ENCODE measurements at regions not wholly inside any gene's neighbourhood (a gene's known extent, or its start where the extent isn't known, plus 50 kb on each side); places are given as distances from the start of the nearest gene placed in this dataset.
"Not testable (repeated sequence)": the region's sequence is repeated elsewhere in the genome, so short reads cannot be mapped to it uniquely, and the experiment has no call there.

DNA sequence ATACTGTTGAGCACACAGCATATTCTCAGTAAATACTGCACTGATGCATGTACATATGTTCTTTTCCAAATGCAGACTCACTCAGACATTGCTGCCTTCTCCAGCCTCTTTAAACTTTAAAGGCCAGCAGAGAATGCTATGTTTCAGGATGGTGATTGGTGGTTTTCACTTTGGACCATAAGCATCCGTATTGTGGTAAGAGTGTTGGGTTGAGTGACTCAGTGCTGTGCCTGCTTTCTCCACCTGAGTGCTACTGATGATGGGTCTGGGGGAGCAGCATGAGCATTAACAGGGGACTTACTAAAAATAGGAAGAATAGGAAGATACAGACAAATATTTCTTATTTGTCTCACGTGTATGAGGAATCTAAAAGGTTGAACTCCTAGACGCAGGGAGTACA is 56.3 kb upstream of the ZNF92 start:
- no peak overlapping the region for H3K4me3 ChIP-seq (ENCODE audit: low read length)
- DNase-seq (ENCODE audit: low read depth, low spot score), result no peak

DNA sequence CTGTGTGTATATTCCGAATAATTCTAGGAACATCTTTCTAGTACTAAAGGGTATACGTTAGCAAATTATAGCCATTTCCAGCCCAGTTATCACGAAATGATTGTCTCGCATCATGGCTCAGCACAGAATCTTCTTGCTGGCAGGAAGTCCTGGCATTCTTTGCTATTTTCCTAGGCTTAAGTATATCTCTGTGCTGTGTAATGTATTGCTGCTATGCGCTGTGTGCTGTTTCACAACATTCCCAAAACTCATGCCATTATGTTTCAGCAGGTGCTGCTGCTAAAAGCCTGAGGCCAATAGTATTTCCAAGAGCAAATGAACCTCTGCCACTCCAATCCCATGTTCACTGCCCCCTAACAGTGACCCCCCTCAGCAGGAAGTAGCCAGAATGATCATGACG is 62.9 kb upstream of the ZNF92 start:
- no peak overlapping the region for H3K4me3 ChIP-seq (ENCODE audit: low read length)
- no peak for DNase-seq (ENCODE audit: low read depth, low spot score)

DNA sequence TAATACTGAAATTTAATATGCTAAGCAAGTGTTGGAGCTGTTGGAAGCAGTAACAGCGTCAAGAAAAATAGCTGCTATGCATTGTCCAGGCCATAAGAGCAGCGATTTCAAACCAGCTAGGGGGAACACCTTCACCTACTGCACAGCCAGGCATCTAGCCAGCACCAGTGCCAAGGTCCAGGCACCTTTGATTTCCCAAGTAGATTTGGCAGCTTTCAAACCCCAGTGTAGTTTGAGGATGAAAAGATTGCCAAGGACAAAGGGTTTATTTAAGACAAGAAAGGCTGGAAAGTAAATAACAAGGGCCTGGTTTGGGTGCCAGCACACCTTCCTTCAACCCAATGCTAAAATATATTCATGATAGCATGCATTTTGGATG is 65.4 kb upstream of the ZNF92 start:
- no peak overlapping the region for H3K4me3 ChIP-seq (ENCODE audit: low read length)
- no peak for DNase-seq (ENCODE audit: low read depth, low spot score)

DNA sequence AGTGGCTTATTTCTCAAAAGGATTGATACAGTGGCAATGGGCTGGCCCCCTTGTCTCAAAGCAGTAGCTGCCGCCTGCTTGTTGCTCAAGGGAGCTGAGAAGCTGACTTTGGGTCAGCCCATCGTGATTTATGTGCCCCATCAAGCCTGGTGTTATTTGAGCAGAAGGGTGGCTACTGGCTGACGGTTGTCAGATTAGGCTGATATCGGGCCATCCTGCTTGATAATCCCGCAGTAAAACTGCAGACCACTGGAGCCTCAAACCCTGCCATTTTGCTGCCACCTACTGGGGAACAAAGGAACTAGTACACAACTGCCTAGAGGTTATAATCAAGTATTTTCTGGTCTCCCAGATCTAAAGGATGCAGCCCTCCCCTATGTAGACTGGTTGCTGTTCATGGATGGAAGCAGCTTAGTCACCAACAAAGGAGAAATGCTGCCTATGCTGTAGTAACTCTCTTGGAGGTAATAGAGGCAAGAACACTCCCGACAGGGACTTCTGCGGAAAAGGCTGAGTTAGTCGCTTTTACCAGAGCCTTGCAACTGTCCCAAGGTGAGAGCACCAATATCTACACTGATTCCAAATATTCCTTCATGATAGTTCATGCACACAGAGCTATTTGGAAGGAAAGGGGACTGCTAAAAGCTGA is 65.9 kb upstream of the ZNF92 start:
- H3K4me3 ChIP-seq (ENCODE audit: low read length), result no peak overlapping the region
- DNase-seq (ENCODE audit: low read depth, low spot score), result peak; percentile 56

DNA sequence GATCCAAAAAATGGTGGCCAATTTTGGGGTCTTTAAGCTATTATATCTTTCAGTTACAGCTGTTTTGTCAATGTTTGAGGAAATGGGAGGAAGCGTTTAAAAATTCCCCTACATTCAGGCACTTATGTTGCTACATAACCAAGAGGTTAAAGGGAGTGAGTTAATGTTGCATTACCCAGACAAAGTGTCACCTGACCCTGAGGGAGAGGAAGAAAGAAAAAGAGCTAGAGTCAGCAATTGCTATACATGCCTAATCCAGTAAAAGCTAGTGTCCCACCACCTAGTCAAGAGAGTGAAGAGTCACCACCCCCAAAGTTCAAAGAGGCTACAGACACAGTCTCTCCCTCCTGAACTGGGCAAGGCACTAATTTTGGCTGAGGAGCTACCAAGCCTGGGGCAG is 69.5 kb upstream of the ZNF92 start:
- H3K4me3 ChIP-seq (ENCODE audit: low read length), result no peak overlapping the region
- DNase-seq (ENCODE audit: low read depth, low spot score), result no peak

DNA sequence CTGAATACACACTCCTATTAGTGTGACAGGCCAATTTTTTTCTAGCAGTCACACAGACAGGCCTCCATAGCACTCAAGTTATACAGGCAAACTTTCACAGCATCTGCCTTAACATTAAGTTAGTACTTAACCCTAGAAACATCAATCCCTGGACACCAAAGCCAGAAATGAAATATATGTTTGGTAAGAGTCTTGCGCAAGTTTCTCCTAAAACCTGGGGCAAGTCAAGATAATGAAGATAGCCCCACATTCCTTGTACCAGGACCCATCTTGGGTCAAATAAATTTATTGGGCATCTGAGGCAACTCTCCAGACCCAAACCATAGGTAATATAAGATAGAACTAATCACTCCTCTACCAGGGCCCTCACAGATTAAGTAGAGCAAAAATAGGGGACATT is 70.8 kb upstream of the ZNF92 start:
- no peak for DNase-seq (ENCODE audit: low read depth, low spot score)
- H3K4me3 ChIP-seq (ENCODE audit: low read length), result no peak overlapping the region

DNA sequence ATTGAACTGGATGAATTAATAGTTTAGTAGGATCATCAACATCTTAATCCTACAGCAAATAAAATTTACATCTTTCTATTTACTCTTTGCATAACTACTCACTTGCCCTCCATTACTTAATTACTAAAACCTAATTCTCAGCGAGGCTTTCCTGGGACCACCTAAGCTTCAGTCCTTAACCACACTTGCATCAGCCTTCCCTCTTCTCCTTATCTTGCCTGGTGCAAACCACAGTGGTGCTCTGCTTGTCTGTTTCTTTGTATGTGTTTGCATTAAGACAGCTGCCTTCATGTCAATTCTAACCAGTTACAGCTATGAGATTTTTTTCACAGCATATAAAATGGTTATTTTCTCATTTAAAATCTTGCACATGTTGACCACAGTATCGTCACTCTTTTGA is 72.6 kb upstream of the ZNF92 start:
- peak; percentile 61 for DNase-seq (ENCODE audit: low read depth, low spot score)
- no peak overlapping the region for H3K4me3 ChIP-seq (ENCODE audit: low read length)

DNA sequence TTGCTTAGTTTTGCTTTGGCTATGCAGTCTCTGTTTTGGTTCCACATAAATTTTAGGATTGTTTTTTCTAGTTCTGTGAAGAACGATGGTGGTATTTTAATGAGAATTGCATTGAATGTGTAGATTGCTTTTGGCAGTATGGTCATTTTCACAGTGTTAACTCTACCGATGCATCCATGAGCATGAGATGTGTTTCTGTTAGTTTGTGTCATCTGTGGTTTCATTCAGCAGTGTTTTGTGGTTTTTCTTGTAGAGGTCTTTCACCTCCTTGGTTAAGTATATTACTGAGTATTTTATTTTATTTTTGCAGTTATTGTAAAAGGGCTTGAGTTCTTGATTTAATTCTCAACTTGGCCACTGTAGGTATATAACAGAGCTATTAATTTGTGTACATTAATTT is 78.2 kb upstream of the ZNF92 start:
- DNase-seq (ENCODE audit: low read depth, low spot score), result peak; percentile 31
- H3K4me3 ChIP-seq (ENCODE audit: low read length), result no peak overlapping the region

DNA sequence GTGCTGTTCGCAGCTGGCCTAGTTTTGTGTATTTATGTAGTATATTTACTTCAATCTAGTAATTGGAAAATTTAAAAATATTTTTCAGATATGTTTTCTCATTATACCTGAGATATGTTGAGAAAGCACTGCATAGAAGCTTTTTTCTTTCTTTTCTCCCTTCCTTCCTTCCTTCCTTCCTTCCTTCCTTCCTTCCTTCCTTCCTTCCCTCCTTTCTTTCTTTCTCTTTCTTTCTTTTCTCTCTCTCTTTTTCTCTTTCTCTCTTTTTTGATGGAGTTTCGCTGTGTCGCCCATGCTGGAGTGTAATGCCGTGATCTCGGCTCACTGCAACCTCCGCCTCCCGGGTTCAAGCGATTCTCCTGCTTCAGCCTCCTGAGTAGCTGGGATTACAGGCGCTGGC is 83.3 kb upstream of the ZNF92 start:
- not testable (repeated sequence) for H3K4me3 ChIP-seq (ENCODE audit: low read length); DNase-seq (ENCODE audit: low read depth, low spot score)

DNA sequence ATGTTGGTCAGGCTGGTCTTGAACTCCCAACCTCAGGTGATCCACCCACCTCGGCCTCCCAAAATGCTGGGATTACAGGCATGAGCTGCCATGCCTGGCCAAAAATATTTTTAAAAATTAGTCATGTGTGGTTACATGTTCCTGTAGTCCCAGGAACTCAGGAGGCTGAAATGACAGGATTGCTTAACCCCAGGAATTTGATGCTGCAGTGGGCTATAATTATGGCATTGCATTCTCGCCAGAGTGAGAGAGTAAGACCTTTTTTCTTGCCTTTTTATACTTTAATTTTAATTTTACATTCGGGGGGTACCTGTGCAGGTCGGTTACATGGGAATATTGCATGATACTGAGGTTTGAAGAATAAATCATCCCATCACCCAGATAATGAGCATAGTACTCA is 86.6 kb upstream of the ZNF92 start:
- H3K4me3 ChIP-seq (ENCODE audit: low read length), result no peak overlapping the region
- no peak for DNase-seq (ENCODE audit: low read depth, low spot score)

DNA sequence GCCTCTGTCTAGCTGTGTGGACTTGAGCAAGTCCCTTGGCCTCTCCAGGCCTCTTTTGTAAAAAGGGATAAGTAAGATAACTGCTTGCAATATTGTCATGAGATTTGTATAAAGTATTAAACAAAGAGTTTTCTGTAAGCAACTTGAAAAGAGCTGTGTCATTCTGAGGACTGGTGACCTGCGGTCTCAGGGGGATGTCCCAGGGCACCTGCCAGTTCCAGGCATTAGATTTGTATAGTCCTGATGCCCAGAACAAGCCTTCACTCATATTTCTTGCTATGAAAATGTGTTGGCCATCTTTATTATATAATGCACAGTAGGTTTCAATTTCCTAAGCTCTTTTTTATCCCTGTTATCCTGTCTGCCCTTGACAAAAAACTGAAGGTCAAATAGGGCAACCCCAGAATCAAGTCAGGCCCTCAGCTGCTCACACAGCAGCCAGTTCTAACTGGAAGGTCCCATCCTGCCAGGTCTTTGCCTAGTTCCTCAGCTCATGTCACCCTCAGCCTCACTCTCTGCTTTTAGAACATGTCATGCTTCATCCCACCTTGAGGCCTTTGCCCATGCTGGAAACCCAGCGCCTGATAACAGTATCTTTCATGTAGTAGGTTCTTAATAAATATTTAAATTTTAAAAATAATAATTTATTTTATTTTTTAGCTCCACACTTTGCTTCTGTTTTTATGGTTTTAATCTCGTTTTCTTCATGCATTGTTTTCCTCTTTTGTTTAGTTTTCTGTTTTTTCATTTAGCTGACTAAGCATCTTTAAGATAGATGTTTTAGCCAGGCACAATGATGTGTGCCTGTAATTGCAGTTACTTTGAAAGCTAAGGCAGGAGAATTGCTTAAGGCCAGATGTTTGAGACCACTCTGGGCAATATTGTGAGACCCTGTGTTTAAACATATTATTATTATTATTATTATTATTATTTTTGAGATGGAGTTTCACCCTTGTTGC is 87.5 kb upstream of the ZNF92 start:
- no peak for DNase-seq (ENCODE audit: low read depth, low spot score)
- H3K4me3 ChIP-seq (ENCODE audit: low read length), result no peak overlapping the region

DNA sequence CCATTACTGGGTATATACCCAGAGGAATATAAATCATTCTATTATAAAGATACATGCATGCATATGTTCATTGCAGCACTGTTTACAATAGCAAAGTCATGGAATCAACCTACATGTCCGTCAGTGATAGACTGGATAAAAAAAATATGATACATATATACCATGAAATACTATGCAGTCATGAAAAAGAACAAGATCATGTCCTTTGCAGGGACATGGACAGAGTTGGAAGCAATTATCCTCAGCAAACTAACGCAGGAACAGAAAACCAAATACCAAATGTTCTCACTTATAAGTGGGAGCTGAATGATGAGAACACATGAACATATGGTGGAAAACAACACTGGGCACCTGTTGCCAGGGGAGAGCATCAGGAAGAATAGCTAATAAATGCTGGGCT is 88.4 kb upstream of the ZNF92 start:
- H3K4me3 ChIP-seq (ENCODE audit: low read length); DNase-seq (ENCODE audit: low read depth, low spot score): not testable (repeated sequence)

DNA sequence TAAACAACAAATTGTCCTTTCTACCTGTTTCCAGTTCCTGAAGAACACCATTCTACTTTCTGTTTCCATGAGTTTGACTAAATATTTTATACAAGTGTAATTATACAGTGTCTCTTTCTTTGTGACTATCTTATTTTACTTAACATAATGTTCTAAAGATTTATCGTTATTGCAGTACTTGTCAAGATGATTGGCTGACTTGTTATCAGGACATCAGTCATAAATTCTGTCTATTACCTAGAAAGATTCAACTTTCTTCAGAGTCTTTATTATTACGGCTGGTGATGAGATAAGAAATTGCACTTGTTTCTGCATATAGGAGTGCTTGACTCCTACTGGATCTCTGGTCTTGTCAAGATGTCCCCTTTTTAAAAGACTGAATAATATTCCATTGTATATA is 93.9 kb upstream of the ZNF92 start:
- DNase-seq (ENCODE audit: low read depth, low spot score), result no peak
- H3K4me3 ChIP-seq (ENCODE audit: low read length), result no peak overlapping the region

DNA sequence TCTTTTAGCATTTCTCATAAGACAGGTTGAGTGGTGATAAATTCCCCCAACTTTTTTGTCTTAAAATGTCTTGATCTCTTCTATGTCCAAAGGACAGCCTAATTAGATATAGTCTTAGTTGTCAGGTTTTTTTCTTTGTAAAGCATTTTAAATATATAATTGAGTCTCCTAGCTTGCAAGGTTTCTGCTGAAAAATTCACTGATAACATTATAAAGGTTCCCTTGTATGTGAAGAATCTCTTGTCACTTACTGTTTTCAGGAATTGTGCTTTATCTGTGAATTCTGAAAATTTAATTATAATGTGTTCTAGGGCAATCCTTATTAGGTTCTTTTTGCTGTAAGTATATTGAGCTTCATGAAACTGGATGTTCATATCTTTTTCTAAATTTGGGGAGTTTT is 96.8 kb upstream of the ZNF92 start:
- H3K4me3 ChIP-seq (ENCODE audit: low read length), result no peak overlapping the region
- no peak for DNase-seq (ENCODE audit: low read depth, low spot score)

DNA sequence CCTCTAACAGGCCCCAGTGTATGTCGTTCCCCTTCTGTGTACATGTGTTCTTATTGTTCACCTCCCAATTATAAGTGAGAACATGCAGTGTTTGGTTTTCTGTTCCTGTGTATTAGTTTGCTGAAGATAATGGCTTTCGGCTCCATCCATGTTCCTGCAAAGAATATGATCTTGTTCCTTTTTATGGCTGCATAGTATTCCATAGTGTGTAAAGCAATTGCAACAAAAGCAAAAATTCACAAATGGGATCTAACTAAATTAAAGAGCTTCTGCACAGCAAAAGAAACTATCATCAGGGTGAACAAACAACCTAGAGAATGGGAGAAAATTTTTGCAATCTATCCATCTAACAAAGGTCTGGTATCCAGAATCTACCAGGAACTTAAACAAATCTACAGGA is 102.2 kb upstream of the ZNF92 start:
- not testable (repeated sequence) for DNase-seq (ENCODE audit: low read depth, low spot score); H3K4me3 ChIP-seq (ENCODE audit: low read length)

DNA sequence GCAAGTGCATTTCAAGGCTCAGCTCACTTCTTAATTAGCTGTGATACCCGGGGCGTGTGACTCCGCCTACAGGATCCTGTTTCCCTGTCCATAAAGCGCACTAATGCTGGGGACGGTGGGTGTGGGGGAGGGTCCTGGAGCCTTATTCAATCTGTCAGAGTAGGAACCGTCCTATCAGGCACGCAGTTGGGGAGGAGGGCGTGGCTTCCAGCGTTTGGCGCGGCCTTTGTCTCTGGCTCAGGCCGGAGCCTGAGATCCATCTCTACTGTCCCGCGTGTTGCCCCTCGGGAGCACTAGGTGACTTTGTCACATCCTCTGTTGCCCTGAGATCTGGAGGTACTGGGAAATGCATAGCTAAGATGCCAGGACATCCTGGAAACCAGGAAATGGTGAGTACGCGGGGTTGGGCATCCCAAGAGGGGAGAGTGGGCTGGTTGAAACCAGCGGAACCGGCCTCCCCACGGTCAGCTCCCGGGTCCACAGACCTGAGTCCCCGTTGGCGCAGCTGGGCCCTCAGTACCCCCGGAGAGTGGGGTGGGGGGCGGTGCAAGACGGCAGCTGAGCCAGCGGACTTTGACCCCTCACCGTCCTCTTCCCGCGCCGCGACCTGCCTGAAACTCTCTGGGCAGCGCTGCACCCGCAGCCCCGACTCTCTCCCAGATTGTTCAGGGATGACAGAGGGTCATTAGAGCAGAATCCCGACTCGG is 104.4 kb upstream of the ZNF92 start:
- peak overlapping the region; percentile 89 for H3K4me3 ChIP-seq (ENCODE audit: low read length)
- peak; percentile 93 for DNase-seq (ENCODE audit: low read depth, low spot score)

DNA sequence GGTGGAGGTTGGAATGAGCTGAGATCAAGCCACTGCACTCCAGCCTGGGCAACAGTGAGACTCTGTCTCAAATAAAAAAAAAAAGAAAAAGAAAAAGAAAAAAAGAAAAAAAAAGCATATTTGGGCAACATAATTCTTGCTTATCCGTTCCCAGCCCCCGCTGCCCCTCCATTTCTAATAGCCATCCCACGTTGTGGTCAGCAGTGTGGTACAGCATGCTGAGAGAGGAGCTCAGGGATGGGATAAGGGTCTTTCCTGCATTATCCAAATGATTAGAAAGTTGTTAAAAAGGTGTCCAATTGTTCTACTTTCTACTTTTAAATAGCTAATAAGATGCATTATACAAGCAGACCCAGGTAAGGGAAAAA is 104.9 kb upstream of the ZNF92 start:
- H3K4me3 ChIP-seq (ENCODE audit: low read length), result peak overlapping the region; percentile 89
- no peak for DNase-seq (ENCODE audit: low read depth, low spot score)

DNA sequence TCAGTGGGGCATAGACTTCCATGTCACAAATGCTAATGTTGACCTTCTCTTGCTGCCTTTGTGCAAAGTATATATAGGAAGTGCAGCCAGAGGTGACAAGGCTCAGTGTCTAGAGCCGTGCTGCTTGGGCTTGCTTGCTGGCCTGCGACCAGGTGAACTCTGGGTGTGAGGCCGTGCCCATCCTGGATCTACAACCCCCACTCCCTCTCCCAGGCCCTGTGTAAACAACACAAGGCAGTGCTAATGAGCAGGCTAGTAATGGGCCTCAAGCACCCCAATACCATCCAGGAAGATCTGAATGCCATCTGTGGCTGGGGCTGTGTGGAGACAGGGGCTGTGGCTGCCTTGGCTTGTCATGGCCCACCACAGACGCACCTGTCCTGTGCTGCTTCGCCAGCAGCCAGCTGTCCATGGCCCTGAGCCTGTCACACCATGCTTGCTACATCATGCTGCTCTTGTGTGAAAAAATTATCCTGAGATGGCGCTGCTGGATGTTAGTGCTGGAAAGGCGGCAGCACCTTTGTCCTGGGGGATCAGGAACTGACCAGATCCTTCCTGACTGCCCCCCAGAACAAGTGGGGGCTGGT is 107.6 kb upstream of the ZNF92 start:
- H3K4me3 ChIP-seq (ENCODE audit: low read length), result no peak overlapping the region
- DNase-seq (ENCODE audit: low read depth, low spot score), result no peak

DNA sequence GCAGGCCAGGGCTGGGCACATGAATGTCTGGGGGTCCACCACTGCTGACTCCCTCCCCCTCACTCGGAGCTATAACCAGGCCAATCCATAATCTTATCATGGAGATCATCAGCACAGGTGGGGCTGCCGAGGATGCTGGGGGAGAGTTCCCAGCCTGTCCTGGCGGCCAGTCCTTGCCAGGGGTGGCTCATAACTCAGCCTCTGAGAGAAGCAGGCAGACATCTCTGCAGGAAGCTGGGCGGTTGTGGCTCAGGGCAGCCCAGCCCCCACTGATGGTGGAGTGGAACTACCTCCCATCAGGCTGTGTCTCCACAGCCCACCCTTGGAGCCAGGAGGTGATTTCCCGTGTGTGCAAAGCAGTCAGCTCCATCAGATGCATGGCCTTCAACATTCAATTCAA is 109.4 kb upstream of the ZNF92 start:
- DNase-seq (ENCODE audit: low read depth, low spot score), result no peak
- no peak overlapping the region for H3K4me3 ChIP-seq (ENCODE audit: low read length)

DNA sequence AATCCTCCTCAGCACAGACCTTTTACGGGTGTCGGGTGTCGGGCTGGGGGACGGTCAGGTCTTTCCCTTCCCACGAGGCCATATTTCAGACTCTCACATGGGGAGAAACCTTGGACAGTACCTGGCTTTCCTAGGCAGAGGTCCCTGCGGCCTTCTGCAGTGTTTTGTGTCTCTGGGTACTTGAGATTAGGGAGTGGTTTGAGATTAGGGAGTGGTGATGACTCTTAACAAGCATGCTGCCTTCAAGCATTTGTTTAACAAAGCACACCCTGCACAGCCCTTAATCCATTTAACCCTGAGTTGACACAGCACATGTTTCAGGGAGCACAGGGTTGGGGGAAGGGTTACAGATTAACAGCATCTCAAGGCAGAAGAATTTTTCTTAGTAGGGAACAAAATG is 113.0 kb upstream of the ZNF92 start:
- not testable (repeated sequence) for H3K4me3 ChIP-seq (ENCODE audit: low read length); DNase-seq (ENCODE audit: low read depth, low spot score)
